SK-N-MC (cell line): ENCODE measurements at regions not wholly inside any gene's neighbourhood (a gene's known extent, or its start where the extent isn't known, plus 50 kb on each side); places are given as distances from the start of the nearest gene placed in this dataset.

ENCODE experiments used
- EZH2 ChIP-seq: fragments of 200-600 bp; sonication (generic); IDR thresholded peaks from one replicate; pipeline ENCODE4 v1.6.1; 2017; ENCODE audit warnings: antibody characterized with exemption
- FOXP2 ChIP-seq: optimal IDR thresholded peaks from 2 replicates; pipeline ENCODE3; 2011; ENCODE audit warnings: mild to moderate bottlenecking, moderate library complexity; ENCODE audit not compliant: insufficient read depth; ENCODE audit errors: extremely low read length, control extremely low read depth
- POLR2AphosphoS5 ChIP-seq: IDR thresholded peaks from 2 replicates; pipeline ENCODE4 v1.6.1; 2012; ENCODE audit warnings: mild to moderate bottlenecking, low read depth, low read length, borderline replicate concordance

- TF ChIP-seq POLR2AphosphoS5 = no peak
- TF ChIP-seq EZH2 = no peak
- no peak for TF ChIP-seq FOXP2
These were observed 387.6 kb upstream of the CBLB start for GRCh38 chr3:106256249-106256957.
